ENCODE measurements at regions not wholly inside any gene's neighbourhood (a gene's known extent, or its start where the extent isn't known, plus 50 kb on each side); places are given as distances from the start of the nearest gene placed in this dataset.

DNA sequence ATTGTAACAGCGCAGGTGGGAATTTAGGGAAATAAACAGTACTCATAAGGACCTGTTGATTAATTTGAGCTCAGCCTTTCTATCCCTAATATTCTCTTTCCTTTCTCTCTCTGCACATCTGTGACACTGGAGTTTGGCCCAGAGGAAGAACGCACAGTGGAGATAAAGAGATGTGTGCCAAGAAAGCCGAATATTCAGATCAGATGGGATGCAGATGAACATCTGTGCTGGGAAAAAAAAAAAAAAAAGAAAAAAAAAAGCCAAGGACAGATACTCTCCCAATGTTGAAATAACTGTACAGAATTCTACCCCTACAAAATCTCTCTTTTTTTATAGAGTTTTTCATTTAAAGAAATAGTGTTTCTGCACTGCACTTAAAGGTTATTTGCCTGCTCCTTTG is 485.4 kb downstream of the KCNJ2 start:
- no peaks in the 10 kb centered on the region for H3K27me3 Mint-ChIP-seq (ENCODE audit: unreplicated experiment)
- no peaks in the 10 kb centered on the region for H3K36me3 Mint-ChIP-seq (ENCODE audit: unreplicated experiment)
- no peak overlapping the region for H3K27ac Mint-ChIP-seq (ENCODE audit: unreplicated experiment)
- no peak for TF ChIP-seq CTCF (IDR thresholded peaks at IDR 0.05; ENCODE audit: partially characterized antibody, unreplicated experiment)
- H3K9me3 Mint-ChIP-seq (ENCODE audit: unreplicated experiment) = no peaks in the 10 kb centered on the region
- H3K4me1 Mint-ChIP-seq (ENCODE audit: low read depth, unreplicated experiment) = peaks cover 4% of the 10 kb centered on the region
- no peak for DNase-seq
- H3K4me3 Mint-ChIP-seq (ENCODE audit: unreplicated experiment) = no peak overlapping the region

- Mint-ChIP-seq H3K27ac (ENCODE audit: unreplicated experiment) (no peak overlapping the region), H3K4me1 (ENCODE audit: low read depth, unreplicated experiment) (peaks cover 4% of the 10 kb centered on the region), H3K9me3 (ENCODE audit: unreplicated experiment) (no peaks in the 10 kb centered on the region), H3K36me3 (ENCODE audit: unreplicated experiment) (no peaks in the 10 kb centered on the region), H3K27me3 (ENCODE audit: unreplicated experiment) (no peaks in the 10 kb centered on the region), H3K4me3 (ENCODE audit: unreplicated experiment) (no peak overlapping the region)
- no peak for TF ChIP-seq CTCF (IDR thresholded peaks at IDR 0.05; ENCODE audit: partially characterized antibody, unreplicated experiment)
- no peak for DNase-seq
Measured at GRCh38 chr17:70655176-70655958, 486.0 kb downstream of the KCNJ2 start.

DNA sequence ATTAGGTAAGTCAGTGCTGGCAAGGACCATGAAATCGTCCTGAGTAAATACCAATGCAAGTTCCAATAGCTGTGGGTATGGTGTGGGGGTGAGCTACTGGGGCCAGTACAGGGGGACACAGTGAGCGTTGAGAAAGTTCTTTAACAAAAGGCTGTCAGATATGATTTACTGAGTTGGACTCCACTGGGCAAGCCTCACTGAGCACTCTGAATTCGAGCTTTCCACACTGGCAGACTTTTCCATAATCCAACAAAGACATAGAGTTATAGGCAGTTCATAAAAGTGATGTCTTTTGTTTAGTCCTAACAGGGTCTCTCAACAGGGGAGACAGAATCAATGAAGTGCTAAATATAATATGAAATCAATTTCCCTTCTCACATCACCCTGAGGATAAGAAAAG is 489.0 kb downstream of the KCNJ2 start:
- no peak for TF ChIP-seq CTCF (IDR thresholded peaks at IDR 0.05; ENCODE audit: partially characterized antibody, unreplicated experiment)
- Mint-ChIP-seq H3K36me3 (ENCODE audit: unreplicated experiment) (no peaks in the 10 kb centered on the region), H3K9me3 (ENCODE audit: unreplicated experiment) (no peaks in the 10 kb centered on the region), H3K27me3 (ENCODE audit: unreplicated experiment) (no peaks in the 10 kb centered on the region), H3K4me1 (ENCODE audit: low read depth, unreplicated experiment) (peaks cover 6% of the 10 kb centered on the region), H3K4me3 (ENCODE audit: unreplicated experiment) (no peak overlapping the region), H3K27ac (ENCODE audit: unreplicated experiment) (no peak overlapping the region)
- DNase-seq = no peak

GRCh38 chr17:70658840-70659239 is 489.5 kb downstream of the KCNJ2 start:
- Mint-ChIP-seq H3K4me3 (ENCODE audit: unreplicated experiment) (no peak overlapping the region), H3K27ac (ENCODE audit: unreplicated experiment) (no peak overlapping the region), H3K36me3 (ENCODE audit: unreplicated experiment) (no peaks in the 10 kb centered on the region), H3K4me1 (ENCODE audit: low read depth, unreplicated experiment) (peaks cover 6% of the 10 kb centered on the region), H3K27me3 (ENCODE audit: unreplicated experiment) (no peaks in the 10 kb centered on the region), H3K9me3 (ENCODE audit: unreplicated experiment) (no peaks in the 10 kb centered on the region)
- no peak for TF ChIP-seq CTCF (IDR thresholded peaks at IDR 0.05; ENCODE audit: partially characterized antibody, unreplicated experiment)
- DNase-seq = no peak

GRCh38 chr17:70661342-70662222 is 492.2 kb downstream of the KCNJ2 start:
- Mint-ChIP-seq H3K4me1 (ENCODE audit: low read depth, unreplicated experiment) (peaks cover 2% of the 10 kb centered on the region), H3K9me3 (ENCODE audit: unreplicated experiment) (no peaks in the 10 kb centered on the region), H3K27ac (ENCODE audit: unreplicated experiment) (no peak overlapping the region), H3K4me3 (ENCODE audit: unreplicated experiment) (no peak overlapping the region), H3K27me3 (ENCODE audit: unreplicated experiment) (no peaks in the 10 kb centered on the region), H3K36me3 (ENCODE audit: unreplicated experiment) (no peaks in the 10 kb centered on the region)
- no peak for TF ChIP-seq CTCF (IDR thresholded peaks at IDR 0.05; ENCODE audit: partially characterized antibody, unreplicated experiment)
- no peak for DNase-seq

All from glutamatergic neuron (in vitro differentiated cells).